D721Med (cell line): ENCODE measurements at regions not wholly inside any gene's neighbourhood (a gene's known extent, or its start where the extent isn't known, plus 50 kb on each side); places are given as distances from the start of the nearest gene placed in this dataset.
"Not testable (repeated sequence)": the region's sequence is repeated elsewhere in the genome, so short reads cannot be mapped to it uniquely, and the experiment has no call there.

ENCODE experiments used
- DNase-seq: peaks from one replicate; pipeline ENCODE4 v3.0.0; 2011; ENCODE audit warnings: low spot score; ENCODE audit not compliant: insufficient read length
- FAIRE-seq: peaks from 2 replicates; lab custom pipeline; 2011; peaks lifted over from hg19 to GRCh38; lab: Jason Lieb, UNC
- CTCF ChIP-seq: IDR thresholded peaks from 2 replicates; pipeline ENCODE4 v1.5.1; 2012; ENCODE audit warnings: mild to moderate bottlenecking, control low read depth; ENCODE audit not compliant: insufficient read depth; ENCODE audit errors: missing control alignments

GRCh38 chr6:86686496-86686895 lies 250.8 kb upstream of the HTR1E start:
- no peak for DNase-seq
- no peak for FAIRE-seq
- no peak for TF ChIP-seq CTCF

DNA sequence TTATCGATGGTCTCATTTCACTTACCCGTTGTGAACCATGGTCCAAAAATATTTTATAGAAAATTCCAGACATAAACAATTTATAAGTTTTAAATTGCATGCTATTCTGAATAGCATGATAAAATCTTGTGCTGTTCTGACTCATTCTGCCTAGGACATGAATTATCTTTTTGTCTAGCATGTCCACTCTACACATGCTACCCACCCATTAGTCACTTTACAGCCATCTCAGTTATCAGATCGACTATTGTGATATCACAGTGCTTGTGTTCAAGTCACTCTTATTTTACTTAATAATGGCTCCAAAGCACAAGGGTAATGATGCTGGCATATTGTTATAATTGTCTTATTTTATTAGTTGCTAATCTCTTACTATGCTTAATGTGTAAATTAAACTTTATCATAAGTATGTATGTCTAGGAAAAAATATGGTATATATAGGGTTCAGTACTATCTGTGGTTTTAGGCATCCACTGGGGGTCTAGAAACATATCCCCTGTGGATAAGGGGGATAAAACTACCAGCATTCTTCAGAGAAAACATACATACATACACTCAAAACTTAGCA lies 252.0 kb upstream of the HTR1E start:
- no peak for DNase-seq
- FAIRE-seq, result no peak
- TF ChIP-seq CTCF, result no peak

DNA sequence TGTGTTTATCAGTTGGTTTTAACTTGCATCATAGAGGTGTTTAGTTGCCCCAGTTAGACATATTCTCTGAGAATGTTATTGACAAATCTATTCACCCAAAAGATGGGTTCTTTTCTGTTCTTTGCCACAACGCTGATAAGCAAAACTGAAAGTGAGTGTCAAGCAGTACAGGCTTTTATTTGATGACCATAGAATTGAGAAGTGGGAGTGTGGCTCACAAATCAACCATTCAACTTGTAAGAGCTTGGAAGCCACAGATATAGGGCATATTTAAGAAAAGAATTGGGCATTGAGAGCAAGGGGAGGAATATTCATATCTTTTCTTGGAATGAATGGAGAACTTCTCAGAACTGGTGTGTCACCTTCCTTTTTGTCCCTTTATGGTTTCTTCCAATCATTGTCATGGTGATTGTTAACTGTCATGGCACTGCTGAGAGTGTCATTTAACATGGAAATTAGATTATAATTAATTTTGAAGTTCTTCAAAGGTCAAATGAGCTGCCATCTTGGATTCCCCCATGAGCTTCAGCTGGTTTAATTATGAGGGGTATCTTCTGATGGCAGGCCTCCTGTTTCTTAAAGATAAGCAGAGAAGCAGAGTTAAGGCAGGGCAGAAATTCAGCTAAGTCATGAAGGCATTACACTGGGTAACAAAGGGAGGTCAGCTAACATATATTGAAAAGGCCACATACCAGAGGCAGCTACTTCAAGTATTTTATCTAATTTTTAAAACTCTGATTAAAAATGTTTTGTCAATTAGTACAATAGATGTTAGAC lies 254.0 kb upstream of the HTR1E start:
- FAIRE-seq (no peak), DNase-seq (no peak)
- TF ChIP-seq CTCF, result no peak

DNA sequence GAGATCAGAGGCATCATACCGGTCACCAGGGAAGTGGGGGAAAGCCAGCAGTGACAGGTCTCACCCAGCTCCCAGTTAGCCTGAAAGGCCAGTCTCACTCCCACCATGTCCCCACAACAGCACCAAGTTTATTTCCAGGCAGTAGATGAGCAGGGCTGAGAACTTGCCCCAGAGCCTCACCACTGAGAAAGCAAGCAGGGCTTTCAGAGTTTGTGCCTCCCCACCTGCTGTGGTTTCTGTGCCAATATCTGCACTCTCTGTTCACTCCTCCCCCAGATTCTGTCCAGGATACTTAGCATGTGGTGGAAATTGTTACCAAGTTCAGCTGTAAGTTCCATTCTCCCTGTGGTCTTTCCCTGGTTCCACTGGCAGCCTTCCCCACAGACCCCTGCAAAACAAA lies 255.0 kb upstream of the HTR1E start:
- no peak for TF ChIP-seq CTCF
- DNase-seq (no peak), FAIRE-seq (no peak)

- not testable (repeated sequence) for DNase-seq, FAIRE-seq
Measured at GRCh38 chr6:86681140-86681539, 256.2 kb upstream of the HTR1E start.

DNA sequence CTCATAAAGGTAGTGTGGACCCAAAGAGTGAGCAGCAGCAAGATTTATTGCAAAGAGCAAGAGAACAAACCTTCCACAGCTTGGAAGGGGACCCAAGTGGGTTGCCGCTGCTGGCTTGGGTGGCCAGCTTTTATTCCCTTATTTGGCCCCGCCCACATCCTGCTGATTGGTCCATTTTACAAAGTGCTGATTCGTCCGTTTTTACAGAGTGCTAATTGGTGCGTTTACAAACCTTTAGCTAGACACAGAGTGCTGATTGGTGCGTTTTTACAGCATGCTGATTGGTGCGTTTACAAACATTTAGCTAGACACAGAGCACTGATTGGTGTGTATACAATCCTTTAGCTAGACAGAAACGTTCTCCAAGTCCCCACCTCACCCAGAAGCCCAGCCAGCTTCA lies 265.2 kb upstream of the HTR1E start:
- not testable (repeated sequence) for DNase-seq, FAIRE-seq

DNA sequence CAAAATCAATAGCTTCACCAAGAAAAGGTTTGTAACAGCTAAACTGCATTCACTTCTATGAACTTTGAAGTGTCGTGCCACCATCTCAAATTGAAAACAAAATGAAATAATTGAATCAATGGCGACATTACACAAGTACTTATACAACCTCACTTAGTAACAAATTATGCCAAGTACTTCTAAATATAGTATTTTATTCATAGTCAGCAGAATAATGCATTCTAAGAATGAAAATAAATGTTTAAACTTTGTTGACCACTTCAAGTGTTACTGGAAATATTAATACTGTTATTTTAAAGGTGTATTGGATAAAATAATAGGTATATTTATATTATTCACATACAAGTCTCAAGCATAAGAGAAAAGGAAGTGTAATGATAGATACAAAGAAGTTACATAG lies 280.1 kb upstream of the HTR1E start:
- FAIRE-seq, result no peak
- no peak for DNase-seq
- no peak for TF ChIP-seq CTCF

GRCh38 chr6:86629123-86629522 lies 308.2 kb upstream of the HTR1E start:
- FAIRE-seq (no peak), DNase-seq (no peak)
- no peak for TF ChIP-seq CTCF
